Neuronal stem cell (in vitro differentiated cells): ENCODE measurements at regions not wholly inside any gene's neighbourhood (a gene's known extent, or its start where the extent isn't known, plus 50 kb on each side); places are given as distances from the start of the nearest gene placed in this dataset.

Experiments used
- DNase-seq: peaks from one replicate; pipeline ENCODE4 v3.0.0-alpha.2; 2013; ENCODE audit warnings: low spot score
- H2AFZ ChIP-seq: one replicate; pipeline ENCODE4 v1.6.1; 2013; ENCODE audit warnings: mild to moderate bottlenecking, low read length, inconsistent platforms
- H2AK5ac ChIP-seq: 2 replicates; pipeline ENCODE4 v1.6.1; 2013; ENCODE audit warnings: low read depth, mild to moderate bottlenecking, inconsistent platforms, low read length, moderate library complexity, mixed read lengths
- H2BK120ac ChIP-seq: 2 replicates; pipeline ENCODE4 v1.6.1; 2013; ENCODE audit warnings: low read depth, mild to moderate bottlenecking, inconsistent platforms, low read length, moderate library complexity, mixed read lengths
- H2BK12ac ChIP-seq: one replicate; pipeline ENCODE4 v1.6.1; 2013; ENCODE audit warnings: low read length, inconsistent platforms
- H2BK15ac ChIP-seq: 2 replicates; pipeline ENCODE4 v1.6.1; 2013; ENCODE audit warnings: mild to moderate bottlenecking, low read length, inconsistent platforms, mixed read lengths
- H2BK5ac ChIP-seq: one replicate; pipeline ENCODE4 v1.6.1; 2013; ENCODE audit warnings: inconsistent platforms, mild to moderate bottlenecking, low read length, moderate library complexity
- H3K14ac ChIP-seq: one replicate; pipeline ENCODE4 v1.6.1; 2013; ENCODE audit warnings: low read length, inconsistent platforms
- H3K18ac ChIP-seq: 2 replicates; pipeline ENCODE4 v1.6.1; 2013; ENCODE audit warnings: low read length, inconsistent platforms
- H3K23ac ChIP-seq: 2 replicates; pipeline ENCODE4 v1.6.1; 2013; ENCODE audit warnings: low read depth, mild to moderate bottlenecking, mixed read lengths, low read length, inconsistent platforms; ENCODE audit not compliant: poor library complexity
- H3K27ac ChIP-seq: replicated peaks from 3 replicates; pipeline ENCODE4 v1.5.1; 2013; ENCODE audit warnings: low read length, inconsistent platforms
- H3K27me3 ChIP-seq, 3 experiments: 2 replicates each; pipeline ENCODE4 v1.6.1; 2013; ENCODE audit warnings: low read length in 3 of 3, mild to moderate bottlenecking in 2 of 3, inconsistent platforms in 1 of 3, low read depth in 1 of 3, mixed read lengths in 1 of 3, moderate library complexity in 1 of 3; ENCODE audit not compliant: control insufficient read depth in 3 of 3, insufficient read depth in 3 of 3
- H3K36me3 ChIP-seq, 2 donors: replicated peaks in 1 of 2; 2 replicates each; pipeline ENCODE4 v1.6.1; 2013; ENCODE audit warnings: low read length in 2 of 2; ENCODE audit not compliant: control insufficient read depth in 2 of 2, insufficient read depth in 2 of 2
- H3K4ac ChIP-seq: 2 replicates; pipeline ENCODE4 v1.6.1; 2013; ENCODE audit warnings: inconsistent platforms, mild to moderate bottlenecking, low read length, moderate library complexity
- H3K4me1 ChIP-seq, 2 donors: 1 replicate in 1 of 2; 2 replicates in 1 of 2; pipeline ENCODE4 v1.6.1; 2013; ENCODE audit warnings: low read length in 2 of 2, low read depth in 1 of 2; ENCODE audit not compliant: control insufficient read depth in 2 of 2, insufficient read depth in 1 of 2
- H3K4me2 ChIP-seq: one replicate; pipeline ENCODE4 v1.6.1; 2013; ENCODE audit warnings: mild to moderate bottlenecking, low read length, inconsistent platforms; ENCODE audit not compliant: insufficient read depth, poor library complexity, severe bottlenecking
- H3K4me3 ChIP-seq, 2 donors: 2 replicates each; pipeline ENCODE4 v1.5.1; 2013; ENCODE audit warnings: low read length in 2 of 2, mild to moderate bottlenecking in 2 of 2, inconsistent platforms in 1 of 2, moderate library complexity in 1 of 2
- H3K79me1 ChIP-seq: one replicate; pipeline ENCODE4 v1.6.1; 2013; ENCODE audit warnings: low read depth, mild to moderate bottlenecking, inconsistent platforms, low read length, moderate library complexity
- H3K9ac ChIP-seq: one replicate; pipeline ENCODE4 v1.6.1; 2013; ENCODE audit warnings: mild to moderate bottlenecking, low read depth, low read length, inconsistent platforms; ENCODE audit not compliant: poor library complexity
- H3K9me3 ChIP-seq, 2 donors: replicated peaks in 1 of 2; 2 replicates each; pipeline versions ENCODE3 to v1.6.1; 2013; ENCODE audit warnings: low read length in 2 of 2, mild to moderate bottlenecking in 2 of 2, inconsistent platforms in 1 of 2, low read depth in 1 of 2, mixed read lengths in 1 of 2, moderate library complexity in 1 of 2; ENCODE audit not compliant: control insufficient read depth in 2 of 2, insufficient read depth in 1 of 2
- H4K8ac ChIP-seq: one replicate; pipeline ENCODE4 v1.6.1; 2013; ENCODE audit warnings: low read depth, mild to moderate bottlenecking, inconsistent platforms, low read length, moderate library complexity
- H4K91ac ChIP-seq: one replicate; pipeline ENCODE4 v1.6.1; 2013; ENCODE audit warnings: low read length, low read depth, mild to moderate bottlenecking, inconsistent platforms; ENCODE audit not compliant: poor library complexity
- WGBS, 2 donors: extraction: QIAGEN DNeasy Blood & Tissue Kit; methylation state at CpG; one replicate each; pipeline ENCODE4 v1.1.7; 2013; ENCODE audit warnings: missing lambda C conversion rate in 2 of 2, mixed read lengths in 1 of 2; ENCODE audit not compliant: insufficient read length in 2 of 2, insufficient replicate concordance in 1 of 2; ENCODE audit errors: extremely low coverage in 2 of 2; 5-methylcytosine and 5-hydroxymethylcytosine counted together

DNA sequence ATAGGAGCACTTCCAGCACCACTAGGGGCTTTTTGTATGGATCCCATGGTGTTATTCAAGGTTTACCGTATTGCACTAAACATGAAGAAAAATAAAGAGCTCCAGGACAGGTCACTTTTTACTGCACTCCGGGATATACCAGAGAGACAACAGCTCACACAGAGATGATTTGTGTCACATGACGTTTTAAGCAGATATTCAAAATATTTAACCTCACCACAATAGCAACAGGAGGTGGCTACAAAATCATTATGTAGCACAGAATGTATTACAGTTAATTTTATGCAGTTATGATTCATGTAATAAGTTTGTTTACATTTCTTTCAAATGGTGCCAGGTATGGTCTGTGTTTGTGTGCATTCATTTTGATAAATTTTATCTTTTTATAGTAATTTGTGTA lies 100.6 kb downstream of the LUZP4 start:
- WGBS, 2 donors: no CpG with 5 or more reads among the region's 3 CpGs
- no peak overlapping the region for H3K4me2 ChIP-seq
- no peak overlapping the region for H2AK5ac ChIP-seq
- no peak overlapping the region for H2BK5ac ChIP-seq
- H3K14ac ChIP-seq: no peak overlapping the region
- H3K23ac ChIP-seq: no peak overlapping the region
- H4K91ac ChIP-seq: no peak overlapping the region
- no peaks in the 10 kb centered on the region for H3K79me1 ChIP-seq
- H3K4ac ChIP-seq: no peak overlapping the region
- no peak overlapping the region for H3K9ac ChIP-seq
- no peak overlapping the region for H2BK12ac ChIP-seq
- no peaks in the 10 kb centered on the region for H3K36me3 ChIP-seq
- H4K8ac ChIP-seq: no peak overlapping the region
- H3K4me3 ChIP-seq: no peak overlapping the region
- DNase-seq: no peak
- H3K4me1 ChIP-seq: no peaks in the 10 kb centered on the region
- no peak overlapping the region for H2BK120ac ChIP-seq
- no peaks in the 10 kb centered on the region for H3K27me3 ChIP-seq
- H3K27ac ChIP-seq: no peak overlapping the region
- H3K9me3 ChIP-seq: no peaks in the 10 kb centered on the region
- H2BK15ac ChIP-seq: no peak overlapping the region
- no peak overlapping the region for H2AFZ ChIP-seq
- H3K18ac ChIP-seq: no peak overlapping the region

DNA sequence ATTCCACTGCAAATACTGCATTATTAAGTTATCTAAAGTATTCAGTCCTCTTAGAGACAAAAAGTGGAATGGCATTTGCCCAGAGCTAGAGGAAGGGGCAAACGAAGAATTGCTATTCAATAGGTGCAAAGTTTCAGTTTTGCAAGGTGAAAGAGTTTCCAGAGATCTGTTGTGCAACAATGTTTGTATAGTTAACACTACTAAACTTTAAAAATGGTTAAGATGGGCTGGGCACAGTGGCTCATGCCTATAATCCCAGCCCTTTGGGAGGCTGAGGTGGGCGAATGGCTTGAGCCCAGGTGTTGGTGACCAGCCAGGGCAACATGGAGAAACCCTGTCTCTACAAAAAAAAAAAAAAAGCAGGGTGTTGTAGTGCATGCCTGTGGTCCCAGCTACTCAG lies 102.5 kb downstream of the LUZP4 start:
- H3K4me2 ChIP-seq: no peak overlapping the region
- no peak overlapping the region for H3K4ac ChIP-seq
- no peaks in the 10 kb centered on the region for H3K79me1 ChIP-seq
- no peaks in the 10 kb centered on the region for H3K27me3 ChIP-seq
- H2BK120ac ChIP-seq: no peak overlapping the region
- no peak overlapping the region for H2BK5ac ChIP-seq
- no peaks in the 10 kb centered on the region for H3K4me1 ChIP-seq
- no peak overlapping the region for H3K14ac ChIP-seq
- no peaks in the 10 kb centered on the region for H3K36me3 ChIP-seq
- no peak overlapping the region for H4K91ac ChIP-seq
- H3K9ac ChIP-seq: no peak overlapping the region
- no peaks in the 10 kb centered on the region for H3K9me3 ChIP-seq
- no peak overlapping the region for H3K4me3 ChIP-seq
- no peak overlapping the region for H2BK12ac ChIP-seq
- WGBS, 2 donors: no CpG with 5 or more reads among the region's 2 CpGs
- H2AK5ac ChIP-seq: no peak overlapping the region
- H3K27ac ChIP-seq: no peak overlapping the region
- no peak overlapping the region for H4K8ac ChIP-seq
- no peak for DNase-seq
- no peak overlapping the region for H3K18ac ChIP-seq
- no peak overlapping the region for H2BK15ac ChIP-seq
- no peak overlapping the region for H2AFZ ChIP-seq
- no peak overlapping the region for H3K23ac ChIP-seq

DNA sequence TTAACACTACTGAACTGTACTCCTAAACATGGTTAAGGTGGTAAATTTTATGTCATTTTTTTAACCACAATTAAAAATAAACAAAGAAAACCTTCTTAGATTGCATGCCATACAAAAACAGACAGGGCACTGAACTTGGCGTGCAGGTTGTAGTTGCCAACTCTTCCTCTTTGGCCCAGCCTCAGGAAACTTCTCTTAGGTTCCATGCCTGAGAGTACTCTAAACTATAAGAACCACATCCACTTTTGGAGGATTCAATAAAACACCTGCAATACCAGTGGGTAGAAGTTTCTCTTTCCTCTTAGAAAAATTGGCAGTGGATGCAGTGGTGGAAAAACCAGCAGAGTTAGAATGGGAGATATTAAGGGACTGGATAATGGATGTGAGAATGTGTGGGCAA lies 103.4 kb downstream of the LUZP4 start:
- H3K4me1 ChIP-seq: no peaks in the 10 kb centered on the region
- H2AFZ ChIP-seq: no peak overlapping the region
- no peak overlapping the region for H4K8ac ChIP-seq
- no peak overlapping the region for H4K91ac ChIP-seq
- H3K9me3 ChIP-seq: no peaks in the 10 kb centered on the region
- no peak overlapping the region for H3K4me2 ChIP-seq
- no peak overlapping the region for H2BK12ac ChIP-seq
- no peak overlapping the region for H3K14ac ChIP-seq
- no peaks in the 10 kb centered on the region for H3K36me3 ChIP-seq
- no peak overlapping the region for H2BK120ac ChIP-seq
- no peak overlapping the region for H2BK15ac ChIP-seq
- no peak overlapping the region for H2BK5ac ChIP-seq
- WGBS, 2 donors: no CpG with 5 or more reads among the region's 1 CpG
- DNase-seq: no peak
- no peak overlapping the region for H3K4me3 ChIP-seq
- H3K18ac ChIP-seq: no peak overlapping the region
- H3K9ac ChIP-seq: no peak overlapping the region
- no peak overlapping the region for H3K23ac ChIP-seq
- no peaks in the 10 kb centered on the region for H3K79me1 ChIP-seq
- H2AK5ac ChIP-seq: no peak overlapping the region
- no peaks in the 10 kb centered on the region for H3K27me3 ChIP-seq
- no peak overlapping the region for H3K27ac ChIP-seq
- no peak overlapping the region for H3K4ac ChIP-seq

DNA sequence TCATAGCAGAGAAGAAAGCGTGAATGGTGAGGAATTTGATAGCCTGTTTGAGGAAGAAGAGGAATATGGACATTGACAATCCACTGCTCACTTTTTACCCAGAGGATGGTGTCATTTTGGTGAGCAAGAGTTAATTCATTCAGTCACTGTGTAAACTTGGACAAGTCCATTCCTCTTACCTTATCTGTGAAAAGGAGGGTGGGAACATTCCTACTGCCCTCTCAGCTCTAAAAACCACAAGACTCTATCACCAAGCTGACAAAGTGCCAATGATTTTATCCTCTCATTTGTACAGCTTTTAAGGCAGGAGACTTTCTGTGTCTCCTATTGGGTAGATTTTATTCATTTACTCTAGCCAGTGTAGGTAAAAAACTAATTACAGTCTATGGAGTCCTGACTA lies 103.8 kb downstream of the LUZP4 start:
- no peak overlapping the region for H3K27ac ChIP-seq

More for the DNA sequence above, 103.8 kb downstream of the LUZP4 start:
- no peak overlapping the region for H2AK5ac ChIP-seq
- no peaks in the 10 kb centered on the region for H3K27me3 ChIP-seq
- no peak overlapping the region for H2AFZ ChIP-seq
- H3K4me3 ChIP-seq: no peak overlapping the region
- no peak overlapping the region for H4K91ac ChIP-seq
- no peaks in the 10 kb centered on the region for H3K36me3 ChIP-seq
- no peak overlapping the region for H3K23ac ChIP-seq
- H3K4me1 ChIP-seq: no peaks in the 10 kb centered on the region
- H2BK12ac ChIP-seq: no peak overlapping the region
- H2BK15ac ChIP-seq: no peak overlapping the region
- H2BK120ac ChIP-seq: no peak overlapping the region
- no peak overlapping the region for H3K4ac ChIP-seq
- no peak overlapping the region for H3K4me2 ChIP-seq
- no peak overlapping the region for H3K14ac ChIP-seq
- WGBS, 2 donors: no CpG with 5 or more reads among the region's 1 CpG
- no peak overlapping the region for H2BK5ac ChIP-seq
- no peak overlapping the region for H3K9ac ChIP-seq
- no peaks in the 10 kb centered on the region for H3K79me1 ChIP-seq
- no peak overlapping the region for H4K8ac ChIP-seq
- H3K9me3 ChIP-seq: no peaks in the 10 kb centered on the region
- no peak for DNase-seq
- no peak overlapping the region for H3K18ac ChIP-seq
